NAMALWA (cell line): ENCODE measurements at regions not wholly inside any gene's neighbourhood (a gene's known extent, or its start where the extent isn't known, plus 50 kb on each side); places are given as distances from the start of the nearest gene placed in this dataset.

Experiments used
- DNase-seq: peaks from one replicate; pipeline ENCODE4 v3.0.0-alpha.2; 2015; ENCODE audit warnings: low spot score

- no peak for DNase-seq
Measured at GRCh38 chr11:15379483-15379882, 264.8 kb downstream of the INSC start.

- no peak for DNase-seq
Measured at GRCh38 chr11:15390857-15391256, 276.1 kb downstream of the INSC start.

GRCh38 chr11:15396778-15397177 lies 282.1 kb downstream of the INSC start:
- no peak for DNase-seq

GRCh38 chr11:15406851-15407351 lies 292.2 kb downstream of the INSC start:
- DNase-seq = no peak

- DNase-seq = no peak
Measured at GRCh38 chr11:15412054-15412453, 297.3 kb downstream of the INSC start.

GRCh38 chr11:15418921-15419320 lies 304.2 kb downstream of the INSC start:
- no peak for DNase-seq

GRCh38 chr11:15419696-15420095 lies 305.0 kb downstream of the INSC start:
- no peak for DNase-seq

- no peak for DNase-seq
Measured at GRCh38 chr11:15430381-15430780, 315.7 kb downstream of the INSC start.

GRCh38 chr11:15434529-15434928 lies 319.8 kb downstream of the INSC start:
- no peak for DNase-seq

- no peak for DNase-seq
Measured at GRCh38 chr11:15446315-15446714, 331.6 kb downstream of the INSC start.

GRCh38 chr11:15446929-15447328 lies 332.2 kb downstream of the INSC start:
- DNase-seq = no peak

- no peak for DNase-seq
Measured at GRCh38 chr11:15451713-15452112, 337.0 kb downstream of the INSC start.

- no peak for DNase-seq
Measured at GRCh38 chr11:15453211-15453765, 338.6 kb downstream of the INSC start.

GRCh38 chr11:15468466-15468865 lies 353.7 kb downstream of the INSC start:
- no peak for DNase-seq

- DNase-seq = no peak
Measured at GRCh38 chr11:15471048-15471894, 356.5 kb downstream of the INSC start.

GRCh38 chr11:15471895-15472799 lies 357.4 kb downstream of the INSC start:
- DNase-seq = no peak

GRCh38 chr11:15473954-15474837 lies 359.5 kb downstream of the INSC start:
- no peak for DNase-seq

GRCh38 chr11:15476371-15476917 lies 361.7 kb downstream of the INSC start:
- DNase-seq = no peak

GRCh38 chr11:15481871-15482270 lies 367.1 kb downstream of the INSC start:
- DNase-seq = no peak

GRCh38 chr11:15483205-15483604 lies 368.5 kb downstream of the INSC start:
- no peak for DNase-seq

- no peak for DNase-seq
Measured at GRCh38 chr11:15484398-15484797, 369.7 kb downstream of the INSC start.
